IMR-90 (cell line): ENCODE measurements at regions not wholly inside any gene's neighbourhood (a gene's known extent, or its start where the extent isn't known, plus 50 kb on each side); places are given as distances from the start of the nearest gene placed in this dataset.

ENCODE experiments used
- ATAC-seq: fragments of 200-7000 bp; cut with Tn5 transposase; 2 replicates; pipeline ENCODE4 v1.9.1; 2020; ENCODE audit warnings: low read depth, mild to moderate bottlenecking, moderate library complexity
- BruUV-seq: library from RNA; stranded (reverse); fragments of 400-500 nt; replicated peaks from 2 replicates; lab custom pipeline; 2021; lab: Mats Ljungman, UMichigan
- CTCF ChIA-PET: fragments of 300-600 bp; formaldehyde crosslinking; extraction: SDS; loops from one replicate; lab custom pipeline; 2021; ENCODE audit warnings: antibody characterized with exemption; lab: Yijun Ruan, JAX
- POLR2A ChIA-PET: fragments of 300-600 bp; sonication (Branson Sonifier 250); formaldehyde crosslinking; loops from one replicate; lab custom pipeline; 2022; ENCODE audit warnings: antibody characterized with exemption; ENCODE audit not compliant: unreplicated experiment; lab: Charles Lee
- DNase-seq: peaks from one replicate; pipeline ENCODE4 v3.0.0; 2013
- H2AFZ ChIP-seq: replicated peaks from 2 replicates; pipeline ENCODE3; 2013; ENCODE audit warnings: low read length, mild to moderate bottlenecking; ENCODE audit not compliant: poor library complexity
- H2AK5ac ChIP-seq: 2 replicates; pipeline ENCODE4 v1.6.1; 2013; ENCODE audit warnings: low read depth, low read length, inconsistent platforms
- H2AK9ac ChIP-seq: replicated peaks from 2 replicates; pipeline ENCODE3; 2013; ENCODE audit warnings: mild to moderate bottlenecking, low read depth, low read length, moderate library complexity; ENCODE audit not compliant: poor library complexity
- H2BK120ac ChIP-seq: 2 replicates; pipeline ENCODE4 v1.6.1; 2013; ENCODE audit warnings: low read depth, low read length, inconsistent platforms
- H2BK15ac ChIP-seq: 3 replicates; pipeline ENCODE4 v1.6.1; 2013; ENCODE audit warnings: low read depth, low read length, inconsistent platforms
- H2BK20ac ChIP-seq: 2 replicates; pipeline ENCODE4 v1.6.1; 2013; ENCODE audit warnings: low read depth, mild to moderate bottlenecking, inconsistent platforms, low read length, moderate library complexity
- H2BK5ac ChIP-seq: 2 replicates; pipeline ENCODE4 v1.6.1; 2013; ENCODE audit warnings: mild to moderate bottlenecking, low read depth, low read length, inconsistent platforms; ENCODE audit not compliant: poor library complexity, severe bottlenecking
- H3K14ac ChIP-seq: replicated peaks from 2 replicates; pipeline ENCODE4 v1.6.1; 2013; ENCODE audit warnings: low read depth, low read length, inconsistent platforms
- H3K18ac ChIP-seq: 2 replicates; pipeline ENCODE4 v1.6.1; 2013; ENCODE audit warnings: low read depth, low read length, control low read depth
- H3K23ac ChIP-seq: 2 replicates; pipeline ENCODE4 v1.6.1; 2013; ENCODE audit warnings: low read depth, low read length, inconsistent platforms
- H3K27ac ChIP-seq: 2 replicates; pipeline ENCODE4 v1.5.1; 2013; ENCODE audit warnings: mild to moderate bottlenecking, control low read depth, low read length; ENCODE audit not compliant: insufficient read depth
- H3K27me3 ChIP-seq: 2 replicates; pipeline ENCODE4 v1.6.1; 2013; ENCODE audit warnings: low read length; ENCODE audit not compliant: control insufficient read depth, insufficient read depth
- H3K36me3 ChIP-seq: 2 replicates; pipeline ENCODE4 v1.6.1; 2013; ENCODE audit warnings: low read length, mixed read lengths; ENCODE audit not compliant: control insufficient read depth, insufficient read depth
- H3K4ac ChIP-seq: 2 replicates; pipeline ENCODE4 v1.6.1; 2013; ENCODE audit warnings: low read depth, low read length, inconsistent platforms
- H3K4me1 ChIP-seq: 2 replicates; pipeline ENCODE4 v1.6.1; 2013; ENCODE audit warnings: low read length, mixed read lengths; ENCODE audit not compliant: control insufficient read depth, insufficient read depth
- H3K4me2 ChIP-seq: 2 replicates; pipeline ENCODE4 v1.6.1; 2013; ENCODE audit warnings: low read depth, mild to moderate bottlenecking, control low read depth, low read length, moderate library complexity
- H3K4me3 ChIP-seq: 2 replicates; pipeline ENCODE4 v1.5.1; 2013; ENCODE audit warnings: low read depth, mild to moderate bottlenecking, control low read depth, low read length, moderate library complexity; ENCODE audit not compliant: insufficient read depth
- H3K56ac ChIP-seq: 2 replicates; pipeline ENCODE4 v1.6.1; 2013; ENCODE audit warnings: low read length, inconsistent platforms; ENCODE audit not compliant: insufficient read depth; ENCODE audit errors: extremely low read depth
- H3K79me1 ChIP-seq, 2 experiments: 2 replicates each; pipeline ENCODE4 v1.6.1; 2013; ENCODE audit warnings: low read length in 2 of 2, inconsistent platforms in 1 of 2, low read depth in 1 of 2
- H3K9ac ChIP-seq: 2 replicates; pipeline ENCODE4 v1.6.1; 2013; ENCODE audit warnings: low read depth, low read length, control low read depth
- H3K9me1 ChIP-seq: 2 replicates; pipeline ENCODE4 v1.6.1; 2013; ENCODE audit warnings: low read length, inconsistent platforms; ENCODE audit not compliant: insufficient read depth
- H3K9me3 ChIP-seq: 2 replicates; pipeline ENCODE4 v1.6.1; 2013; ENCODE audit warnings: low read length; ENCODE audit not compliant: control insufficient read depth, insufficient read depth
- H4K20me1 ChIP-seq: 2 replicates; pipeline ENCODE4 v1.6.1; 2013; ENCODE audit warnings: low read length, inconsistent platforms; ENCODE audit not compliant: insufficient read depth
- H4K5ac ChIP-seq: 2 replicates; pipeline ENCODE4 v1.6.1; 2013; ENCODE audit warnings: mild to moderate bottlenecking, low read depth, low read length, control low read depth
- H4K8ac ChIP-seq, 2 experiments: 2 replicates each; pipeline ENCODE4 v1.6.1; 2013; ENCODE audit warnings: low read depth in 2 of 2, low read length in 2 of 2, control low read depth in 1 of 2, inconsistent platforms in 1 of 2
- H4K91ac ChIP-seq: 2 replicates; pipeline ENCODE4 v1.6.1; 2013; ENCODE audit warnings: low read depth, low read length, inconsistent platforms; ENCODE audit not compliant: insufficient read depth
- CEBPB ChIP-seq: IDR thresholded peaks from 2 replicates; pipeline ENCODE4 v1.6.1; 2012; ENCODE audit warnings: low read depth, low read length, improper control_type of control experiment
- POLR2A ChIP-seq: IDR thresholded peaks from 2 replicates; pipeline ENCODE4 v1.6.1; 2012; ENCODE audit warnings: mild to moderate bottlenecking, low read depth, low read length
- SMC3 ChIP-seq: fragments of 150-350 bp; IDR thresholded peaks from 2 replicates; pipeline ENCODE4 v1.6.1; 2016; ENCODE audit warnings: low read depth, mild to moderate bottlenecking, antibody characterized with exemption, low read length, moderate library complexity
- WGBS, 2 experiments: methylation state at CpG; one replicate each; pipeline versions ENCODE4 v1.1.5 to v1.1.7; 2013; ENCODE audit warnings: missing lambda C conversion rate in 2 of 2; ENCODE audit not compliant: insufficient read length in 1 of 2; ENCODE audit errors: extremely low coverage in 2 of 2; 5-methylcytosine and 5-hydroxymethylcytosine counted together
- dilution Hi-C: fragments of 300-500 bp; cut with HindIII; formaldehyde crosslinking; loops from one replicate; pipeline ENCODE4 v1.14.3; 2018; ENCODE audit warnings: low sequenced_read_pairs; ENCODE audit not compliant: unreplicated experiment
- in situ Hi-C: fragments of 300-500 bp; cut with MboI; formaldehyde crosslinking; loops from 3 replicates; pipeline ENCODE4 v1.14.3; 2019; ENCODE audit warnings: low sequenced_read_pairs, inconsistent platforms, mixed read lengths
- intact Hi-C: fragments of 100-400 bp; cut with micrococcal nuclease; formaldehyde crosslinking; loops from 2 replicates; pipeline ENCODE4 v1.10.0; 2022

DNA sequence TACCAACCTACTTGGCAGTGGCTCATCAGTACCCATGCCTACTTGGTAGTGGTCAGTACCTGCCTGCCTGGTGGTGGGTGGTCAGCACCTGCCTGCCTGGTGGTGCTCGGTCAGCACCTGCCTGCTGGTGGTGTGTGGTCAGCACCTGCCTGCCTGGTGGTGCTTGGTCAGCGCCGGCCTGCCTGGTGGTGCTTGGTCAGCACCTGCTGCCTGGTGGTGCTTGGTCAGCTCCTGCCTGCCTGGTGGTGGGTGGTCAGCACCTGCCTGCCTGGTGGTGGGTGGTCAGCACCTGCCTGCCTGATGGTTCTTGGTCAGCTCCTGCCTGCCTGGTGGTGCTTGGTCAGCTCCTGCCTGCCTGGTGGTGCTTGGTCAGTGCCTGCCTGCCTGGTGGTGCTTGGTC lies 329.6 kb downstream of the RRAGC start:
- Histone ChIP-seq H2BK5ac (no peak overlapping the region), H4K5ac (no peak overlapping the region), H3K27ac (no peak overlapping the region), H4K20me1 (no peaks in the 10 kb centered on the region), H3K9me1 (no peaks in the 10 kb centered on the region), H3K56ac (no peak overlapping the region), H2BK120ac (no peak overlapping the region), H4K91ac (no peak overlapping the region), H3K4me3 (no peak overlapping the region), H2BK20ac (no peak overlapping the region), H3K9me3 (no peaks in the 10 kb centered on the region), H3K23ac (no peak overlapping the region), H3K36me3 (no peaks in the 10 kb centered on the region), H3K18ac (no peak overlapping the region), H3K9ac (no peak overlapping the region), H3K27me3 (no peaks in the 10 kb centered on the region), H3K4me2 (no peak overlapping the region), H2BK15ac (no peak overlapping the region), H2AK5ac (no peak overlapping the region), H4K8ac (no peak overlapping the region), H3K4ac (no peak overlapping the region), H3K14ac (no peak overlapping the region), H2AK9ac (no peak overlapping the region), H2AFZ (no peak overlapping the region), H3K79me1 (no peaks in the 10 kb centered on the region), H3K4me1 (no peaks in the 10 kb centered on the region)
- intact Hi-C loops (no loop called here), dilution Hi-C loops (no loop called here), in situ Hi-C loops (no loop called here)
- no CpG with 5 or more reads among the region's 3 CpGs for WGBS, 2 experiments
- ChIA-PET CTCF (no interaction called here), POLR2A (no interaction called here)
- TF ChIP-seq CEBPB = no peak
- no peak for TF ChIP-seq SMC3
- TF ChIP-seq POLR2A = no peak
- DNase-seq (no peak), ATAC-seq (no peak)
- no TSS peak for BruUV-seq
